Activated CD4-positive, CD25-positive, alpha-beta regulatory T cell treated with anti-CD3 and anti-CD28 coated beads, Interleukin-2, amount 50 U/mL, for 72 hours (primary cell): ENCODE measurements at regions not wholly inside any gene's neighbourhood (a gene's known extent, or its start where the extent isn't known, plus 50 kb on each side); places are given as distances from the start of the nearest gene placed in this dataset.
A peak's percentile ranks its signal among the peaks of the same experiment; 100 is the strongest.

ENCODE experiments used
- DNase-seq: peaks from one replicate; pipeline ENCODE4 v3.0.0; 2021

GRCh38 chr11:64457416-64458010, 98.2 kb upstream of the SLC22A11 start:
- DNase-seq: no peak

GRCh38 chr11:64458997-64459396, 96.7 kb upstream of the SLC22A11 start:
- DNase-seq: no peak

GRCh38 chr11:64459609-64460008, 96.1 kb upstream of the SLC22A11 start:
- DNase-seq: no peak

GRCh38 chr11:64461081-64461480, 94.7 kb upstream of the SLC22A11 start:
- no peak for DNase-seq

- no peak for DNase-seq
Observed at GRCh38 chr11:64466115-64466718, 89.5 kb upstream of the SLC22A11 start.

GRCh38 chr11:64469288-64469687, 86.5 kb upstream of the SLC22A11 start:
- DNase-seq: no peak

GRCh38 chr11:64472593-64473455, 82.9 kb upstream of the SLC22A11 start:
- DNase-seq: no peak

- DNase-seq: no peak
Observed at GRCh38 chr11:64474680-64475079, 81.1 kb upstream of the SLC22A11 start.

GRCh38 chr11:64475145-64475544, 80.6 kb upstream of the SLC22A11 start:
- DNase-seq: no peak

- DNase-seq: no peak
Observed at GRCh38 chr11:64476881-64477280, 78.9 kb upstream of the SLC22A11 start.

- no peak for DNase-seq
Observed at GRCh38 chr11:64477675-64478074, 78.1 kb upstream of the SLC22A11 start.

GRCh38 chr11:64482588-64482987, 73.2 kb upstream of the SLC22A11 start:
- DNase-seq: no peak

- DNase-seq: no peak
Observed at GRCh38 chr11:64484191-64485022, 71.3 kb upstream of the SLC22A11 start.

- no peak for DNase-seq
Observed at GRCh38 chr11:64485074-64485473, 70.7 kb upstream of the SLC22A11 start.

- DNase-seq: peak; percentile 63
Observed at GRCh38 chr11:64489831-64490441, 65.8 kb upstream of the SLC22A11 start.

- DNase-seq: no peak
Observed at GRCh38 chr11:64490562-64491216, 65.1 kb upstream of the SLC22A11 start.

- DNase-seq: no peak
Observed at GRCh38 chr11:64492561-64492960, 63.2 kb upstream of the SLC22A11 start.

- no peak for DNase-seq
Observed at GRCh38 chr11:64498136-64498535, 57.6 kb upstream of the SLC22A11 start.

- no peak for DNase-seq
Observed at GRCh38 chr11:64499261-64500004, 56.3 kb upstream of the SLC22A11 start.

GRCh38 chr11:64500176-64501013, 55.3 kb upstream of the SLC22A11 start:
- DNase-seq: no peak
